ENCODE measurements at regions not wholly inside any gene's neighbourhood (a gene's known extent, or its start where the extent isn't known, plus 50 kb on each side); places are given as distances from the start of the nearest gene placed in this dataset.

DNA sequence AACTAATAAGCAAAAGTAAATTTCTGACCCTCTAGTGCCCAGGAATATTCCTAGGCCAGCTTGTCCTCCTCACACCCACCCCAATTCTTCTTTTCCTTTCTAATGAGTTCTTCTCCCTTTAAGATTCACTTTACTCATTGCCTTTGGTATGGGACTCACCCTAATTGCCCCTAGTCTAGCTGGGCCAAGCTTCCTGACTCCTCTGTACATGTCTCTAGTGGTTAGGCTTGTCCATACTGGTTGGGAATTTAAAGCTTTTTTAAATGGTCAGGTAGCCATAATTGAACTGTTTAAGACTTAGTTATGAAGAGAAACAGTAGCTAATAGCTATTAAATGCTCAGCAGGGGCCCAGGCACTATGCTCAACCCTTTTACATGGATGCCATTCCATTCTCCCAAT, 248.2 kb downstream of the C12orf42 start:
- Histone ChIP-seq H3K36me3 (ENCODE audit: control insufficient read depth, insufficient read depth, low read length) (no peaks in the 10 kb centered on the region), H3K27me3 (ENCODE audit: control insufficient read depth, insufficient read depth, low read length) (no peaks in the 10 kb centered on the region), H3K4me3 (ENCODE audit: low read depth, low read length) (no peak overlapping the region)
- TF ChIP-seq CTCF (IDR thresholded peaks at IDR 0.05; ENCODE audit: insufficient read depth, low read length, severe bottlenecking): no peak
- DNase-seq (ENCODE audit: low read depth) (peak; percentile 90), FAIRE-seq (no peak)

DNA sequence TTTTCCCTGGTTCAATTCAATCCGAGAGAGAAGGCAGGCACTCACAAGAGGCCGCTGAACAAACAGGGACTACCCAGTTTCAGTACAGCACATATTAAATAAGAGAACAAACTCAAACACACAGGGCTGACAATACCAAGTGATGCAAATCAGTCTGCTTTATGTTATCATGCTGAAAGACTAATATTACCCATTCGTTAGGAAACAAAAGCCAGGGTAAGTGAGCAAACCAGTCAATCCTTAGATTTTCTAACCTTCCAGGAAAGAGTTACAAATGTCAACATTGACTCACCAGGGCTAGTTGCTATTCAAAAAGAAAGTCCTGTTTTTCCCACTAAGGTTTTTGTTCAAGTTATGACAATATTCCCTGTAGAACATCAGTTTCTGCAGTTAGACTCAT, 246.2 kb downstream of the C12orf42 start:
- Histone ChIP-seq H3K36me3 (ENCODE audit: control insufficient read depth, insufficient read depth, low read length) (no peaks in the 10 kb centered on the region), H3K4me3 (ENCODE audit: low read depth, low read length) (no peak overlapping the region), H3K27me3 (ENCODE audit: control insufficient read depth, insufficient read depth, low read length) (no peaks in the 10 kb centered on the region)
- FAIRE-seq (no peak), DNase-seq (ENCODE audit: low read depth) (peak; percentile 90)
- TF ChIP-seq CTCF (IDR thresholded peaks at IDR 0.05; ENCODE audit: insufficient read depth, low read length, severe bottlenecking): no peak

DNA sequence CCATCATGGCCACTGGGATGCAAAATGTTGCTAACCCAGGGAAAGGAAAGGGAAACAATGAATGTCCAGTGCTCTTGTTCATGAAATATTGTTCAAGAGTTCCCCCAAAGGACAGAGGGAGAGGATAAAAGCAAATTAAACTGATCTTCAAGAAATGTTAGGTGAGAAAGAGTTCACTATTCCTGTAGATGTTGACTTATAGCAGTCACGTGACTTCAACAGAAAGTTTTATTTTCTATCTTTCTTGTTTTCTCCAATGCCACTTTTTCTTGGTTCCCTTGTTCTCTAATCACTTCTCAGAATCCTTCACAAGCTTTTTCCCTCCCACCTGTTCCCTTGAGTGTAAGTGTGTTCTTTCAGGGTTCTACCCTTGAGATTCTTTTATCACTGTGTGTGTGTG, 245.3 kb downstream of the C12orf42 start:
- Histone ChIP-seq H3K27me3 (ENCODE audit: control insufficient read depth, insufficient read depth, low read length) (no peaks in the 10 kb centered on the region), H3K36me3 (ENCODE audit: control insufficient read depth, insufficient read depth, low read length) (no peaks in the 10 kb centered on the region), H3K4me3 (ENCODE audit: low read depth, low read length) (no peak overlapping the region)
- FAIRE-seq (no peak), DNase-seq (ENCODE audit: low read depth) (no peak)
- no peak for TF ChIP-seq CTCF (IDR thresholded peaks at IDR 0.05; ENCODE audit: insufficient read depth, low read length, severe bottlenecking)

Measured in bronchial epithelial cell (primary cell).